H54 (cell line): ENCODE measurements at regions not wholly inside any gene's neighbourhood (a gene's known extent, or its start where the extent isn't known, plus 50 kb on each side); places are given as distances from the start of the nearest gene placed in this dataset.

ENCODE experiments used
- DNase-seq: peaks from one replicate; pipeline ENCODE4 v3.0.0; 2011; ENCODE audit warnings: low spot score, mixed read lengths; ENCODE audit not compliant: insufficient read length
- FAIRE-seq: peaks from 3 replicates; lab custom pipeline; 2011; peaks lifted over from hg19 to GRCh38; lab: Jason Lieb, UNC
- POLR2A ChIP-seq: IDR thresholded peaks from 2 replicates; pipeline ENCODE4 v1.6.1; 2011; ENCODE audit warnings: low read depth, mild to moderate bottlenecking, low read length

GRCh38 chr19:31676271-31677004 is 327.2 kb upstream of the TSHZ3 start:
- DNase-seq (no peak), FAIRE-seq (no peak)
- TF ChIP-seq POLR2A, result no peak

- no peak for TF ChIP-seq POLR2A
- FAIRE-seq (no peak), DNase-seq (no peak)
Observed at GRCh38 chr19:31678421-31678820, 329.2 kb upstream of the TSHZ3 start.

GRCh38 chr19:31681121-31681520 is 331.9 kb upstream of the TSHZ3 start:
- no peak for DNase-seq
- TF ChIP-seq POLR2A, result no peak
- no peak for FAIRE-seq

GRCh38 chr19:31693131-31693932 is 344.1 kb upstream of the TSHZ3 start:
- FAIRE-seq (no peak), DNase-seq (no peak)
- TF ChIP-seq POLR2A, result no peak

- TF ChIP-seq POLR2A, result no peak
- no peak for DNase-seq
- FAIRE-seq, result no peak
Observed at GRCh38 chr19:31693933-31694269, 344.7 kb upstream of the TSHZ3 start.

- FAIRE-seq, result no peak
- no peak for TF ChIP-seq POLR2A
- DNase-seq, result no peak
Observed at GRCh38 chr19:31694761-31695160, 345.5 kb upstream of the TSHZ3 start.

GRCh38 chr19:31699421-31699820 is 350.2 kb upstream of the TSHZ3 start:
- FAIRE-seq (no peak), DNase-seq (no peak)
- no peak for TF ChIP-seq POLR2A

GRCh38 chr19:31701146-31701545 is 351.9 kb upstream of the TSHZ3 start:
- DNase-seq (no peak), FAIRE-seq (no peak)
- TF ChIP-seq POLR2A, result no peak

GRCh38 chr19:31705656-31706055 is 356.4 kb upstream of the TSHZ3 start:
- TF ChIP-seq POLR2A, result no peak
- no peak for FAIRE-seq
- DNase-seq, result no peak

GRCh38 chr19:31706131-31706530 is 356.9 kb upstream of the TSHZ3 start:
- TF ChIP-seq POLR2A, result no peak
- FAIRE-seq, result no peak

GRCh38 chr19:31706691-31707620 is 357.7 kb upstream of the TSHZ3 start:
- no peak for DNase-seq
- FAIRE-seq, result no peak
- TF ChIP-seq POLR2A, result no peak

More at GRCh38 chr19:31706131-31706530, 356.9 kb upstream of the TSHZ3 start:
- DNase-seq, result no peak

- DNase-seq (no peak), FAIRE-seq (no peak)
- TF ChIP-seq POLR2A, result no peak
Observed at GRCh38 chr19:31708520-31708919, 359.3 kb upstream of the TSHZ3 start.

GRCh38 chr19:31709476-31709875 is 360.2 kb upstream of the TSHZ3 start:
- FAIRE-seq, result no peak
- no peak for DNase-seq
- no peak for TF ChIP-seq POLR2A

GRCh38 chr19:31715249-31715945 is 366.2 kb upstream of the TSHZ3 start:
- FAIRE-seq (no peak), DNase-seq (no peak)
- TF ChIP-seq POLR2A, result no peak
